NCI-H2081 (cell line): ENCODE measurements at regions not wholly inside any gene's neighbourhood (a gene's known extent, or its start where the extent isn't known, plus 50 kb on each side); places are given as distances from the start of the nearest gene placed in this dataset.
"Not testable (repeated sequence)": the region's sequence is repeated elsewhere in the genome, so short reads cannot be mapped to it uniquely, and the experiment has no call there.

Experiments
- DNase-seq, 2 experiments: peaks; one replicate each; lab custom pipeline; 2025; lab: John Stamatoyannopoulos, UW

DNA sequence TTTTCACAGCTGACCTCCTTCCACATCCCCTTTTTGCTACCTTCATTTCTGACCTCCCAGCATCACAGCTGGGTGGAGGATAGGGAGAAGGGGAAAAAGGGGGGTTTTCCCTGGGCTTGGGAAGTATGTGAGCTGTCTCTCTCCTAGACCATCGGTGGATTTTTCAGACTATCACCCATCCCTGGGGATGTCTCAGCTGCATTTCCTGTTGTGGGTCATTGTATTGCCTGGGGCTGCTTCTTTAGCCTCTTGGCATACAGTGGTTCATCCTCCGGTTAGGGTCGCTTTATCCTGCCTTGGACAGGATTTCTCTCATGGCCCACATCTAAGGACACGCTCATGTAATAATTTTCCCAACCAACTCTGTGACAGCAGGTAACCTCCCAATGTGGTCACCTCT is 142.5 kb upstream of the ARG1 start:
- no peak for DNase-seq

GRCh38 chr6:131431718-131432117 is 141.3 kb upstream of the ARG1 start:
- DNase-seq: no peak

DNA sequence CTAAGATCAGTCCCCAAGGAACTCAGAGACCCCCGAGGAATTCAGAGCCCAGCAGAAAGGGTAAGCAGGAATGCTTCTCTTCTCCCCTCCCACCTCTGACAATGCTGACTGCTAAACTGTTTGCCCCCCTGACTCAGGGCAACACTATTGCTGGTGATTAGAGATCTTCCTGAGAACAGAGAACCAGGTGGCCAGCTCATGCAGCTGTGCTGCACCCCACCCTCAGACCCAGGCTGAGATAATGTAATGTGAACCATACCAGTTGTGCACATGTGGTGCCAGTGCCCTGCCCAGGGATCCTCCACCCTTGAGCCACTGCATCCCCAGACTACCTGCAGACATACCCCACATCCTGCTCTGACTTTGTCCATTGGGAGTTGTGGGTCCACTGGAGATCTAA is 139.1 kb upstream of the ARG1 start:
- no peak for DNase-seq

- no peak for DNase-seq
These were observed 136.7 kb upstream of the ARG1 start for GRCh38 chr6:131436358-131436757.

- DNase-seq: no peak
These were observed 130.0 kb upstream of the ARG1 start for GRCh38 chr6:131443014-131443413.

DNA sequence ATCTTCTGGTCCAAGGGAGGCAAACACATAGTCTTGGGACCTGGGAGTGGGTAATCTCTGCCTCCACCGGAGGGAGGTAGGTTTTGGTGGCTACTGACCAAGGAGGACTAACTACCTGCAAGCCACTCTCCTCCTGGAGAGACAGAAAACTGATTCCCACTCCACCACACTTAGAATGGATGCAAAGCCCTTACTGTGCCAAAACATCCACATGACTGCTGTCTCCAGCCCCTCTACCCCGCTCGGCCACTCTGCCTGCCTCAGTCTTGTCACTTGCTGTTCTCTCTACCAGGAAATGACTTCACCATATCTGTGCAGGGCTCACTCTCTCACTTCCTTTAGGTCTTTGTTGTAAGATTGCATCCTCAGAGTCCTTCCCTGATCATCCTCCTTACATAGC is 129.5 kb upstream of the ARG1 start:
- no peak for DNase-seq

GRCh38 chr6:131445356-131445755 is 127.7 kb upstream of the ARG1 start:
- not testable (repeated sequence) for DNase-seq

DNA sequence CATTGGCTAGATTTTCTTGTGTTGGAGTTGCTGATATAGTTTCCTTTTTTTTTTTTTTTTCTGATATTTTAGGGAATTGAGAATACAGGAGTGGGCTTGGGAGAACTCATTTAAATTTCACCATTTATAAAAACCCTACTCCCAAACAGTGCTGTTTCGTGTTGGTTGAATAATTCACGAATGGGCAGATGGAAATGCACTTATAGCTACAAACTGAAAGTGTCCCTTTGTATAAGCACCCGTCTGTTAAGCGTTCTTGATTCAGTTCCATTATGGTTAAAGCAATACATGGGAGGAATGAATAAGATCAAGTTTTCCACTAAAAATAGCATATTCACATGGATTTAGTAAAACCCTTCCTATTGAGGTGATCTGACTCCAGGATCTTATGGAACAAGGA is 122.2 kb upstream of the ARG1 start:
- DNase-seq: no peak

DNA sequence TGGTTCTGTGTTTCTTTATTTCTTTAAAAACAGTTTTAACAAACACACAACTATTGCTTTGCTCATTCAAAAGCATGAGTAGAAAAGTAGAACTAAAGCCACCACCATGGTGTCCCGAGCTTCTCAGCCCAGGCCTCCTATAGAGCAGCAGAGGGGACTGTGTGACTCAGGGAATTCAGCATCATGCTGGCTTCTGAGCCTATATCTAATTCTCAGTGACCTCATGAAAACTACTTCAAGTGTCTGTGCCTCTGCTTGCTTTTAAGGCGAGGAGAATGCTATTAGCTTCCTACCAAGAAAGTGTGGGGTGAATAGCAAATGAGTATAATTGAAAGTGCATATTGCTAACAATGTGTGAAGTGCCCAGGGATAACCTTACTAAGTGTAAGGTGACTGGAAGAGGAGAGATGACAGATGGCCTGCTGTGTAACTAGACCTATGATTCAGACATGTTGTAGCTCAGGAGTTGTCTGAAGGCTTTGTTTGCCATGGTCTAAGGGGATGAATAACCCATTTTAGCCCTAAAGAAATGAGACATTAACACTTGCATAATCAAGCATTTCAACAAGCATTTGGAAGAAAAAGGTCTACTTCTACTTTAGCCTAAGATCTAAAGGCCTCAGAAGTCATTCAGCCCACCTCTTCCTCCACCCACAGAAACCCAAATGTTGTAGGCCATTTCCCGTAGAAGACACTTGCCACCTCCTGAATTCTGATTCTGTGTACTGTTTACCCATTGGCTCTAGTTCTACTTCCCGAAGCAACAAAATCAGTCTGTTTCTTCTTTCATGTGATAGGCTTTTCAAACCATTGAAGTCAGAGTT is 121.5 kb upstream of the ARG1 start:
- DNase-seq: no peak

DNA sequence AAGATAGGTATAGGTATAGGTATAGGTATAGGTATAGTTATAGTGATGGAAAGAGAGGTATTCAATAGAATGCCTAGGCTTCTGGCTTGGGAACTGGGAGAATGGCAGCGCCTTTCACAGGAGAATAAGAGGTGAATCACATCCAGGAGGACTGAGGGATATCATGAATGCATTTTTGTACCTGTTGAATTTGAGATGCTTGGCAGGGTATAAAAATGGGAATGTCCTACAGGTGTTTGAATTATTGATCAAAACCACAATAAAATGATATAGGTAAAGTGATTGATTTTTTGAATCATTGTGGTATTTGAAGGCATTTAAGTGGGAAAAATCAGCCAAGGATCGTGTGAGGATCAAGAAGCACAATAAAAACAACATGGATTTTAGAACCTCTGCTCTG is 119.2 kb upstream of the ARG1 start:
- no peak for DNase-seq

DNA sequence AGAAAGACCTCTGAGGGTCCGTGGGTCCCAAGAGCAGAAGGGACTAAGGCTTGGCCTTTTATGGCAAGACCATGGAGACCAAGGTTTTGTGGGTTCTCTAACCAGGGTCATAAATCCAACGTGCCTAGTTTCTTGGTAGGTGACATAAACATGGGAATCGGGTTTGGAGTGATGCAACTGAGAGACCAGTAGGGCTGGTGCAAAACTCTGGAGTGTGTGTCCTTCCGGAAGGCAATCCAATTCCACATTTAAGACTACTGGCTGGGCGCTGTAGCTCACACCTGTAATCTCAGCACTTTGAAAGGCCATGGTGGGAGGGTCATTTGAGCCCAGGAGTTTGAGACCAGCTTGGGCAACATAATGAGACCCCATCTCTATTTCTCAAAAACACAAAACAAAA is 116.5 kb upstream of the ARG1 start:
- no peak for DNase-seq

DNA sequence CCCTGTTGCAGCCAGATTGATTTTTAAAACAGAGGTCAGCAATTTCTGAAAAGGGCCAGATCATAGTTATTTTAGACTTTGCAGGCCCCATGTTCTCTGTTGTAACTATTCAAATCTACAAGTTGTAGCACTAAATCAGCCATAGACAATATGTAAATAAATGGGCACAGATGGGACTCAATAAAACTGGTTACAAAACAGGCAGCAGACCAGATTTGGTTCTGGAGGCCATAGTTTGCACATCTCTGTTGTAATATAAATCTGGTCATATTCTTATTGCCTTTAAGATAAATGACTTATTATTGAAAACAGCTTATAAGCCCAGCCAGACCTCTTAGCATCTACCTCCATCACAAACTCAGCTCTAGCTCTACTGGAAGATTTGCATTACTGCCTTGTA is 114.0 kb upstream of the ARG1 start:
- DNase-seq: no peak

- no peak for DNase-seq
These were observed 112.4 kb upstream of the ARG1 start for GRCh38 chr6:131460614-131461000.

DNA sequence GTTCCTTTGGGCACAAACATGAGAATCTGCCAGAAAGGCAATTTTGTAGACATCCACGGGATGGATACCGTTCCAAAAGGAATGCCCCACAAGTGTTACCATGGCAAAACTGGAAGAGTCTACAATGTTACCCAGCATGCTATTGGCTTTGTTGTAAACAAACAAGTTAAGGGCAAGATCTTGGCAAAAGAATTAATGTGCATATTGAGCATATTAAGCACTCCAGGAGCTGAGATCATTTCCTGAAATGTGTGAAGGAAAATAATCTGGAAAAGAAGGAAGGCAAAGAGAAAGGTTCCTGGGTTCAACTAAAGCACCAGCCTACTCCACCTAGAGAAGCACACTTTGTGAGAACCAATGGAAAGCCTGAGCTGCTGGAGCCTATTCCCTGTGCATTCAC is 103.9 kb upstream of the ARG1 start:
- no peak for DNase-seq

DNA sequence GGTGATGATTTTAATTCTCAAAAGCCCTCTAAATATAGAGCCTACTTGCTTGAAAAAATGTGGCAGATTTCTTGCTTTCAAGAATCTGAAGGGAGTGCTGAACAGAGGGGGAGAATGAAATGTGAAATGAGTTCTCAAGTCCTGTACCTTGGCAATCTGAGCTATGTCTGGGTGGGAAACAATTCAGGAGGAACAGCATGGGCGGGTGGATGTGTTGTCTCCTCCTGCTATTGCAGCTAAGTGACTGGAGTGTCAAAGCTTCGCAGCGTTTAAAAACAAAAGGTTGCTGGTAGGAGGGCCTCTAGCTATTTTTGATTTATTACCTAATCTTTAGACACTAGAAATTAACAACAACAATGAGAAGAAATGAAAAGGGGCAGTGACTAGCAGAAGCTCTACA is 102.5 kb upstream of the ARG1 start:
- no peak for DNase-seq

- DNase-seq: no peak
These were observed 101.7 kb upstream of the ARG1 start for GRCh38 chr6:131471331-131471730.

GRCh38 chr6:131473303-131473702 is 99.7 kb upstream of the ARG1 start:
- not testable (repeated sequence) for DNase-seq

- no peak for DNase-seq
These were observed 96.7 kb upstream of the ARG1 start for GRCh38 chr6:131476362-131476761.

- not testable (repeated sequence) for DNase-seq
These were observed 94.2 kb upstream of the ARG1 start for GRCh38 chr6:131478740-131479211.

DNA sequence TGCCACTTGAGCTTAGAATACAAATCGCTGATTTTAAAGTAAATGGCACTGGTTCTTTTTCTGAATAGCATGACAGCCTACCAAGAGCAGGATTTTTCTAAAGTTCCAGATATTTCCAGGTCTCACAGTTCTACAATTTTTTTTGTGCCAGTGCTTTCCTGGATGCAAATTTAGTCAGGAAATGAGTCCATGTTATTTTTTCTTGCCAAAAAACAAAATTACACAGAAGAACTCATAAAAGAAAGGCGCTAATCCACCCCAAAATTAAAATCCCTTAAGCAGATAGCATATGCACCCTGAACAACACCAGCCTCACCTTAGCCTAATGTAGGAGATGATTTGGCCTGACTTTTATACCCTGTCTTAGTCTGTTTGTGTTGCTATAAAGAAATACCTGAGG is 86.4 kb upstream of the ARG1 start:
- no peak for DNase-seq

- DNase-seq: no peak
These were observed 84.2 kb upstream of the ARG1 start for GRCh38 chr6:131488780-131489179.

- DNase-seq: no peak
These were observed 82.6 kb upstream of the ARG1 start for GRCh38 chr6:131490441-131490840.

DNA sequence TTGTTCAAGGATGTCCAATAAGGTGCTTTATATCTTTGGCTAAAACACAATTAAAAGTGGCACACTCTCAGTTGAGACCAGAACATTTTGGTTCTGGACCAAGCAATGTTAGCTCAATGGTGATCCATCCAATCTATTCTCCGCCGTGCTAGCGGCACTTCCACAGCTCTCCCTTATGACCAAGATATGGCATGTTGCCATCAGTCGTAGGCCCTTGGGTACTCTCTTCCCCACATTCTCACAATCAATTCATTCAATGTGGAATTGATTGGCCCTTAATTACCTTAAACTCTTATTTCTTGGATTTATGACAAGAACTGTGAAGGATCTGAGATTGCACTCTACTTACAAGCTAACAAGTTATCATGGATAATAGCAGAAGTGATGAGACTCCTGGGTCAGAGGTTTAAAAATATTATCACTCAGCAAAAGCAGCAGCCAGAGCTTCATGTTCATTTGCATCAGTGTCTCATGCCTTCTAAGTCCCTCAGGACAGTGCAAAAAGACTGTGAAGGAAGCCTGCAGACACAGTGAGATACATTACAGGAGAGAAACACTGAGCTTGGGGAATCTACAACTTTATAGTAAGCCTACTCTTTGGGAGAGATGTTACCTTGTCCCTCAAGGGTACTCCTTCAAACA is 80.0 kb upstream of the ARG1 start:
- DNase-seq: no peak

DNA sequence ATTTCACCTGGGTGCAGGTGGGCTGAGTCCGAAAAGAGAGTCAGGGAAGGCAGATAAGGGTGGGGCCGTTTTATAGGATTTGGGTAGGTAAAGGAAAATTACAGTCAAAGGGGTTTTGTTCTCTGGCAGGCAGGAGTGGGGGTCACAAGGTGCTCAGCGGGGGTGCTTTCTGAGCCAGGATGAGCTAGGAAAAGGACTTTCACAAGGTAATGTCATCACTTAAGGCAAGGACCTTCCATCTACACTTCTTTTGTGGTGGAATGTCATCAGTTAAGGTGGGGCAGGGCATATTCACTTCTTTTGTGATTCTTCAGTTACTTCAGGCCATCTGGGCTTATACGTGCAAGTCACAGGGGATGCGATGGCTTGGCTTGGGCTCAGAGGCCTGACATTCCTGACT is 68.6 kb upstream of the ARG1 start:
- DNase-seq: not testable (repeated sequence)
